HCT116 (cell line): ENCODE measurements at regions not wholly inside any gene's neighbourhood (a gene's known extent, or its start where the extent isn't known, plus 50 kb on each side); places are given as distances from the start of the nearest gene placed in this dataset.

Experiments used
- ATAC-seq: fragments of 200-7000 bp; cut with Tn5 transposase; 2 replicates; pipeline ENCODE4 v1.9.1; 2020; ENCODE audit warnings: mild to moderate bottlenecking, moderate library complexity
- BruUV-seq: library from RNA; stranded (reverse); fragments of 400-500 nt; replicated peaks from 2 replicates; lab custom pipeline; 2021; lab: Mats Ljungman, UMichigan
- CTCF ChIA-PET: fragments of 300-600 bp; sonication (Branson Sonifier 250); formaldehyde crosslinking; loops from one replicate; lab custom pipeline; 2021; ENCODE audit warnings: antibody characterized with exemption; lab: Charles Lee
- POLR2A ChIA-PET: fragments of 300-600, 350-600 bp; sonication (Branson Sonifier 250); formaldehyde crosslinking; loops from one replicate; lab custom pipeline; 2021; ENCODE audit warnings: antibody characterized with exemption; lab: Charles Lee
- RAD21 ChIA-PET, 2 experiments: fragments of 300-600 bp; sonication (Branson Sonifier 250); formaldehyde crosslinking; loops; one replicate each; lab custom pipeline; 2023; ENCODE audit warnings: low total read pairs in 2 of 2; ENCODE audit not compliant: uncharacterized antibody in 2 of 2, unreplicated experiment in 2 of 2, low non-redundant PET in 1 of 2; lab: Charles Lee
- DNase-seq: peaks from one replicate; pipeline ENCODE4 v3.0.0-alpha.2; 2010; ENCODE audit warnings: low read depth, low spot score
- H2AFZ ChIP-seq: fragments of 200-600 bp; shearing (Covaris generic), sonication (generic); 2 replicates; pipeline ENCODE4 v1.6.1; 2017; ENCODE audit warnings: low read depth, mixed run types, mixed read lengths, antibody characterized with exemption, low read length; ENCODE audit not compliant: poor library complexity, severe bottlenecking
- H3K27ac ChIP-seq: 2 replicates; pipeline ENCODE4 v1.5.1; 2012; ENCODE audit warnings: low read depth, low read length
- H3K27me3 ChIP-seq: fragments of 200-600 bp; sonication (generic); 2 replicates; pipeline ENCODE4 v1.6.1; 2016; ENCODE audit warnings: mixed run types, low read length, mixed read lengths; ENCODE audit not compliant: insufficient read depth
- H3K36me3 ChIP-seq, 2 experiments: fragments of 200-500 bp in 1 of 2; fragments of 200-600 bp in 1 of 2; sonication (Bioruptor generic) in 1 of 2; sonication (generic) in 1 of 2; 2 replicates each; pipeline versions ENCODE4 v1.5.1 to v1.6.1; 2014 to 2016; ENCODE audit warnings: low read length in 2 of 2, inconsistent platforms in 1 of 2, mixed read lengths in 1 of 2, mixed run types in 1 of 2; ENCODE audit not compliant: insufficient read depth in 2 of 2, control insufficient read depth in 1 of 2
- H3K4me1 ChIP-seq, 2 experiments: fragments of 200-600 bp in 1 of 2; sonication (generic) in 1 of 2; 2 replicates each; pipeline versions ENCODE4 v1.5.1 to v1.6.1; 2012 to 2017; ENCODE audit warnings: low read length in 2 of 2, inconsistent platforms in 1 of 2, mild to moderate bottlenecking in 1 of 2, mixed read lengths in 1 of 2, mixed run types in 1 of 2, moderate library complexity in 1 of 2; ENCODE audit not compliant: insufficient read depth in 2 of 2, control insufficient read depth in 1 of 2
- H3K4me2 ChIP-seq: fragments of 200-600 bp; sonication (generic); 2 replicates; pipeline ENCODE4 v1.6.1; 2017; ENCODE audit warnings: mixed run types, low read length, mixed read lengths
- H3K4me3 ChIP-seq, 2 experiments: fragments of 200-600 bp in 1 of 2; sonication (generic) in 1 of 2; replicated peaks in 1 of 2; 2 replicates each; pipeline ENCODE4 v1.5.1; 2011 to 2016; ENCODE audit warnings: low read length in 2 of 2, control low read depth in 1 of 2, low read depth in 1 of 2, mild to moderate bottlenecking in 1 of 2, mixed read lengths in 1 of 2, mixed run types in 1 of 2
- H3K79me2 ChIP-seq: fragments of 200-600 bp; sonication (generic); 2 replicates; pipeline ENCODE4 v1.6.1; 2017; ENCODE audit warnings: mild to moderate bottlenecking, mixed run types, low read length, moderate library complexity, mixed read lengths; ENCODE audit not compliant: insufficient read depth
- H3K9ac ChIP-seq: fragments of 200-600 bp; sonication (generic); 2 replicates; pipeline ENCODE4 v1.6.1; 2016; ENCODE audit warnings: low read length, mixed read lengths
- H3K9me2 ChIP-seq: fragments of 200-600 bp; sonication (generic), shearing (Covaris generic); 2 replicates; pipeline ENCODE4 v1.6.1; 2017; ENCODE audit warnings: mixed run types, mild to moderate bottlenecking, moderate library complexity; ENCODE audit not compliant: insufficient read depth
- H3K9me3 ChIP-seq, 2 experiments: fragments of 200-500 bp in 1 of 2; fragments of 200-600 bp in 1 of 2; sonication (Bioruptor generic) in 1 of 2; sonication (generic) in 1 of 2; 2 replicates each; pipeline ENCODE4 v1.6.1; 2014 to 2017; ENCODE audit warnings: low read length in 2 of 2, mixed read lengths in 2 of 2, inconsistent platforms in 1 of 2, low read depth in 1 of 2, mild to moderate bottlenecking in 1 of 2, mixed run types in 1 of 2, moderate library complexity in 1 of 2; ENCODE audit not compliant: control insufficient read depth in 1 of 2, insufficient read depth in 1 of 2
- H4K20me1 ChIP-seq: fragments of 200-600 bp; sonication (generic), shearing (Covaris generic); 2 replicates; pipeline ENCODE4 v1.6.1; 2017; ENCODE audit warnings: mixed run types, mild to moderate bottlenecking, moderate library complexity; ENCODE audit not compliant: insufficient read depth
- ATF3 ChIP-seq: IDR thresholded peaks from 2 replicates; pipeline ENCODE4 v1.6.1; 2012
- CBX3 ChIP-seq: IDR thresholded peaks from 2 replicates; pipeline ENCODE4 v1.6.1; 2012; ENCODE audit warnings: low read depth
- CEBPB ChIP-seq: IDR thresholded peaks from 2 replicates; pipeline ENCODE4 v1.6.1; 2012; ENCODE audit warnings: low read depth
- CTCF ChIP-seq, 3 experiments: fragments of 200-600 bp in 1 of 3; sonication (generic) in 1 of 3; IDR thresholded peaks in 2 of 3; conservative IDR thresholded peaks in 1 of 3; 2 replicates each; pipeline ENCODE4 v1.5.1; 2012 to 2017; ENCODE audit warnings: low read depth in 2 of 3, low read length in 2 of 3, antibody characterized with exemption in 1 of 3, borderline replicate concordance in 1 of 3, control low read depth in 1 of 3, mild to moderate bottlenecking in 1 of 3, mixed read lengths in 1 of 3, mixed run types in 1 of 3, moderate library complexity in 1 of 3; ENCODE audit not compliant: insufficient read depth in 1 of 3
- EGR1 ChIP-seq: IDR thresholded peaks from 2 replicates; pipeline ENCODE4 v1.6.1; 2012; ENCODE audit warnings: low read depth
- ELF1 ChIP-seq: IDR thresholded peaks from 2 replicates; pipeline ENCODE4 v1.6.1; 2012; ENCODE audit warnings: low read depth, borderline replicate concordance
- EZH2 ChIP-seq: fragments of 200-600 bp; sonication (generic); IDR thresholded peaks from 2 replicates; pipeline ENCODE4 v1.6.1; 2017; ENCODE audit warnings: antibody characterized with exemption, mixed run types
- EZH2phosphoT487 ChIP-seq: fragments of 200-600 bp; IDR thresholded peaks from 2 replicates; pipeline ENCODE4 v1.6.1; 2018; ENCODE audit warnings: antibody characterized with exemption, borderline replicate concordance
- FOSL1 ChIP-seq: IDR thresholded peaks from 2 replicates; pipeline ENCODE4 v1.6.1; 2012; ENCODE audit warnings: low read depth
- JUND ChIP-seq: IDR thresholded peaks from 2 replicates; pipeline ENCODE4 v1.6.1; 2012
- MAX ChIP-seq: IDR thresholded peaks from 2 replicates; pipeline ENCODE4 v1.6.1; 2012
- POLR2A ChIP-seq: IDR thresholded peaks from 2 replicates; pipeline ENCODE4 v1.7.0; 2011; ENCODE audit warnings: borderline replicate concordance; ENCODE audit not compliant: insufficient read depth, insufficient read length; ENCODE audit errors: extremely low read depth
- POLR2AphosphoS5 ChIP-seq: IDR thresholded peaks from 2 replicates; pipeline ENCODE4 v1.6.1; 2011; ENCODE audit warnings: mild to moderate bottlenecking, low read depth, low read length, moderate library complexity
- RAD21 ChIP-seq: IDR thresholded peaks from 2 replicates; pipeline ENCODE4 v1.6.1; 2012; ENCODE audit warnings: low read depth, mild to moderate bottlenecking
- REST ChIP-seq: IDR thresholded peaks from 2 replicates; pipeline ENCODE4 v1.6.1; 2012; ENCODE audit warnings: low read depth
- SIN3A ChIP-seq: IDR thresholded peaks from 2 replicates; pipeline ENCODE4 v1.6.1; 2012; ENCODE audit warnings: low read depth
- SP1 ChIP-seq: IDR thresholded peaks from 2 replicates; pipeline ENCODE4 v1.6.1; 2012; ENCODE audit warnings: low read depth
- SRF ChIP-seq: IDR thresholded peaks from 2 replicates; pipeline ENCODE4 v1.6.1; 2012; ENCODE audit warnings: low read depth
- TCF7L2 ChIP-seq: IDR thresholded peaks from 2 replicates; pipeline ENCODE4 v1.7.0; 2011; ENCODE audit warnings: borderline replicate concordance, inconsistent platforms; ENCODE audit not compliant: insufficient read depth, insufficient read length; ENCODE audit errors: extremely low read depth
- ZBTB33 ChIP-seq: IDR thresholded peaks from 2 replicates; pipeline ENCODE4 v1.6.1; 2011; ENCODE audit warnings: mild to moderate bottlenecking, low read length, moderate library complexity; ENCODE audit not compliant: insufficient replicate concordance; ENCODE audit errors: extremely low read depth
- intact Hi-C: fragments of 100-400 bp; cut with micrococcal nuclease; formaldehyde crosslinking; loops from 2 replicates; pipeline ENCODE4 v1.10.0; 2022

GRCh38 chr11:80371931-80372330 is 931.1 kb upstream of the TENM4 start:
- DNase-seq: no peak
- BruUV-seq: no TSS peak
- ATAC-seq: no peak
- H3K9me2 ChIP-seq: no peaks in the 10 kb centered on the region
- H2AFZ ChIP-seq: no peak overlapping the region
- ChIA-PET POLR2A (no interaction called here), CTCF (no interaction called here), RAD21 (no interaction called here)
- H3K4me3 ChIP-seq: no peak overlapping the region
- no peaks in the 10 kb centered on the region for H4K20me1 ChIP-seq
- intact Hi-C loops: no loop called here
- no peaks in the 10 kb centered on the region for H3K4me1 ChIP-seq
- TF ChIP-seq EGR1 (no peak), ZBTB33 (no peak), RAD21 (no peak), EZH2 (no peak), TCF7L2 (no peak), EZH2phosphoT487 (no peak), ELF1 (no peak), CTCF (IDR thresholded peaks at IDR 0.05 in 2 of 3, conservative IDR thresholded peaks at IDR 0.05 in 1 of 3; ENCODE audit: borderline replicate concordance in 1 of 3, insufficient read depth in 1 of 3, low read depth in 2 of 3, low read length in 2 of 3) (no peak), CBX3 (no peak), MAX (no peak), POLR2A (no peak), SRF (no peak), REST (no peak), ATF3 (no peak), JUND (no peak), POLR2AphosphoS5 (no peak), CEBPB (no peak), FOSL1 (no peak), SIN3A (no peak), SP1 (no peak)
- no peaks in the 10 kb centered on the region for H3K36me3 ChIP-seq
- H3K4me2 ChIP-seq: no peak overlapping the region
- no peak overlapping the region for H3K27ac ChIP-seq
- H3K9me3 ChIP-seq: peaks cover 7 to 18% of the 10 kb centered on the region in 2 experiments; a peak in 2 of 4 replicates
- H3K27me3 ChIP-seq: no peaks in the 10 kb centered on the region
- no peak overlapping the region for H3K9ac ChIP-seq
- no peaks in the 10 kb centered on the region for H3K79me2 ChIP-seq
